Skeletal muscle satellite cell (primary cell): ENCODE measurements at regions not wholly inside any gene's neighbourhood (a gene's known extent, or its start where the extent isn't known, plus 50 kb on each side); places are given as distances from the start of the nearest gene placed in this dataset.

Experiments used
- H3K27me3 ChIP-seq: 2 replicates; pipeline ENCODE4 v1.7.0; 2013; ENCODE audit warnings: low read length; ENCODE audit not compliant: control insufficient read depth, insufficient read depth
- H3K36me3 ChIP-seq: 2 replicates; pipeline ENCODE4 v1.7.0; 2013; ENCODE audit warnings: mild to moderate bottlenecking, control low read depth, low read length; ENCODE audit not compliant: insufficient read depth
- H3K4me1 ChIP-seq: 2 replicates; pipeline ENCODE4 v1.7.0; 2013; ENCODE audit warnings: low read length; ENCODE audit not compliant: control insufficient read depth, insufficient read depth
- H3K4me2 ChIP-seq: 2 replicates; pipeline ENCODE4 v1.7.0; 2013; ENCODE audit warnings: mild to moderate bottlenecking, low read length
- H3K4me3 ChIP-seq: 2 replicates; pipeline ENCODE4 v1.7.0; 2013; ENCODE audit warnings: low read length
- H3K9ac ChIP-seq: 2 replicates; pipeline ENCODE4 v1.7.0; 2013; ENCODE audit warnings: mild to moderate bottlenecking, low read depth, low read length, moderate library complexity
- H3K9me3 ChIP-seq: replicated peaks from 2 replicates; pipeline ENCODE4 v1.7.0; 2013; ENCODE audit warnings: mild to moderate bottlenecking, control low read depth, low read length

GRCh38 chr18:56511996-56512395 is 126.4 kb downstream of the TXNL1 start:
- Histone ChIP-seq H3K4me1 (no peaks in the 10 kb centered on the region), H3K4me2 (no peak overlapping the region), H3K4me3 (no peak overlapping the region)

GRCh38 chr18:56510108-56510507 is 128.3 kb downstream of the TXNL1 start:
- no peak overlapping the region for H3K9ac ChIP-seq
- H3K4me3 ChIP-seq, result no peak overlapping the region
- H3K4me2 ChIP-seq, result no peak overlapping the region
- H3K9me3 ChIP-seq, result no peaks in the 10 kb centered on the region
- H3K27me3 ChIP-seq, result peaks cover 4% of the 10 kb centered on the region
- H3K4me1 ChIP-seq, result no peaks in the 10 kb centered on the region
- no peaks in the 10 kb centered on the region for H3K36me3 ChIP-seq

More at GRCh38 chr18:56511996-56512395, 126.4 kb downstream of the TXNL1 start:
- Histone ChIP-seq H3K36me3 (no peaks in the 10 kb centered on the region), H3K27me3 (peaks cover 8% of the 10 kb centered on the region), H3K9ac (no peak overlapping the region), H3K9me3 (no peaks in the 10 kb centered on the region)

- H3K4me1 ChIP-seq, result no peaks in the 10 kb centered on the region
- H3K27me3 ChIP-seq, result peaks cover 4% of the 10 kb centered on the region
- no peak overlapping the region for H3K4me3 ChIP-seq
- no peak overlapping the region for H3K9ac ChIP-seq
- H3K4me2 ChIP-seq, result no peak overlapping the region
- H3K9me3 ChIP-seq, result no peaks in the 10 kb centered on the region
- H3K36me3 ChIP-seq, result no peaks in the 10 kb centered on the region
Observed at GRCh38 chr18:56509656-56510055, 128.7 kb downstream of the TXNL1 start.

- Histone ChIP-seq H3K9me3 (no peaks in the 10 kb centered on the region), H3K27me3 (peaks cover 4% of the 10 kb centered on the region), H3K4me1 (no peaks in the 10 kb centered on the region), H3K36me3 (no peaks in the 10 kb centered on the region), H3K4me2 (no peak overlapping the region), H3K9ac (no peak overlapping the region), H3K4me3 (no peak overlapping the region)
Observed at GRCh38 chr18:56508370-56509036, 129.9 kb downstream of the TXNL1 start.

GRCh38 chr18:56505971-56506370 is 132.4 kb downstream of the TXNL1 start:
- Histone ChIP-seq H3K4me3 (no peak overlapping the region), H3K4me2 (no peak overlapping the region), H3K9ac (no peak overlapping the region), H3K27me3 (peaks cover 4% of the 10 kb centered on the region), H3K4me1 (peaks cover 4% of the 10 kb centered on the region), H3K9me3 (no peaks in the 10 kb centered on the region), H3K36me3 (no peaks in the 10 kb centered on the region)

DNA sequence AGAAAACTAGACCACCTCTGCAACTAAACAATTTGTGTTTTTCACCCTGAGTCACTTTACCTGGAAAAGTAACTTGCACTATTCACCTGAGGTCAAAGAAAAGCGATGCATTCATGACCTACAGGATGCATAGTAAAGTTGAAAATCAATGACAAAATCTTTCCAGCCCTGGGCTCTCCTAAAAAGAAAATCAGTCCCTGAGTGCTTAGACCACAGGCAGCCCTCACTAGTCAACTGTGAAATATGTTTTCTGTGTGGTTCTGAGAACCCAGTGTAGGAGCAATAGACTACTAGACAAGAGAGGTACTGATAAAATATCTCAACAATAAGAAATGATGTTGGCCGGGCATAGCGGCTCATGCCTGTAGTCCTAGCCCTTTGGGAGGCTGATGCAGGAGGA is 133.1 kb downstream of the TXNL1 start:
- Histone ChIP-seq H3K27me3 (peaks cover 4% of the 10 kb centered on the region), H3K9ac (no peak overlapping the region), H3K9me3 (no peaks in the 10 kb centered on the region), H3K4me1 (peaks cover 4% of the 10 kb centered on the region), H3K4me2 (no peak overlapping the region), H3K36me3 (no peaks in the 10 kb centered on the region), H3K4me3 (no peak overlapping the region)

DNA sequence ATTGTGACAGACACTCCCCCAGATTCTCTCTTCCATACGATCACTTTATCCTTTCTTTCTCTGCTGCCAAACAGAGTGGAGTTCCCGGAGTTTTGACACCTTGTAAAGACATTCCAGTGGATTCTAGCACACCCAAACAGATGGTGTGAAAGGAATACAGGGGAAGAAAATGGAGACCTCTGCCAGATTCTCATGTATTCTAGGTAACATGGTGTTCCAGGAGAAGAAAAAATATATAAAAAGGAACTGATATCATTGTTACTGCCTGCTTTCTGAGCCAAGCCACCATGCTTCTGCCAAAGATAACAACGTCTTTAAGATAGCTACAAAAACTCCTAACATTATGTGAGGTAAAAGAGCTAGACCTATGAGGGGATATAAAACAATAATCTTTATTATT is 136.5 kb downstream of the TXNL1 start:
- Histone ChIP-seq H3K36me3 (no peaks in the 10 kb centered on the region), H3K27me3 (no peaks in the 10 kb centered on the region), H3K4me1 (peaks cover 4% of the 10 kb centered on the region), H3K4me3 (no peak overlapping the region), H3K9ac (no peak overlapping the region), H3K4me2 (no peak overlapping the region), H3K9me3 (no peaks in the 10 kb centered on the region)

- no peak overlapping the region for H3K9ac ChIP-seq
- H3K4me3 ChIP-seq, result no peak overlapping the region
- H3K9me3 ChIP-seq, result no peaks in the 10 kb centered on the region
- no peaks in the 10 kb centered on the region for H3K4me1 ChIP-seq
- H3K36me3 ChIP-seq, result no peaks in the 10 kb centered on the region
- H3K27me3 ChIP-seq, result peaks cover 3% of the 10 kb centered on the region
- no peak overlapping the region for H3K4me2 ChIP-seq
Observed at GRCh38 chr18:56495884-56496283, 142.5 kb downstream of the TXNL1 start.

GRCh38 chr18:56493531-56493930 is 144.9 kb downstream of the TXNL1 start:
- no peaks in the 10 kb centered on the region for H3K36me3 ChIP-seq
- no peak overlapping the region for H3K4me3 ChIP-seq
- H3K9me3 ChIP-seq, result no peaks in the 10 kb centered on the region
- no peak overlapping the region for H3K4me2 ChIP-seq
- no peak overlapping the region for H3K9ac ChIP-seq
- peaks cover 12% of the 10 kb centered on the region for H3K27me3 ChIP-seq
- no peaks in the 10 kb centered on the region for H3K4me1 ChIP-seq

DNA sequence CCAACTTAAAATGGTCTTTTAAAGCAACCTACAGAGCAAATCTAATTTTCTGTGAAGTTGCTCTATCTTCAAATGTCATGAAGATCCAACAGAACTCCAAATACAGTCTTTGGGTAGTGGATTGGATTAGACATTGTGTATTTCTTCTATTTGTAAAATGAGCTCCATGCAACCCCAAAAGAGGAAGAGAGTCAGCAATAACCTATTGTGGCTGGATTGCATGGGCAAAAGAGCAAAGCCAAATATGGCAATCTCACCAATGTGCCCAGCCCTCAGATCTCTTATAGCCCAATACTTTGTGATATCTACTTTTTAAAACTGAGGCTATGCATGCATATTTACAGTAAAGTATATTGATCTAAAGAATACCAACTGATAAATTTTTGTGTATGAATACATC is 146.3 kb downstream of the TXNL1 start:
- Histone ChIP-seq H3K27me3 (peaks cover 17% of the 10 kb centered on the region), H3K4me2 (no peak overlapping the region), H3K9ac (no peak overlapping the region), H3K4me1 (no peaks in the 10 kb centered on the region), H3K4me3 (no peak overlapping the region), H3K9me3 (no peaks in the 10 kb centered on the region), H3K36me3 (no peaks in the 10 kb centered on the region)

DNA sequence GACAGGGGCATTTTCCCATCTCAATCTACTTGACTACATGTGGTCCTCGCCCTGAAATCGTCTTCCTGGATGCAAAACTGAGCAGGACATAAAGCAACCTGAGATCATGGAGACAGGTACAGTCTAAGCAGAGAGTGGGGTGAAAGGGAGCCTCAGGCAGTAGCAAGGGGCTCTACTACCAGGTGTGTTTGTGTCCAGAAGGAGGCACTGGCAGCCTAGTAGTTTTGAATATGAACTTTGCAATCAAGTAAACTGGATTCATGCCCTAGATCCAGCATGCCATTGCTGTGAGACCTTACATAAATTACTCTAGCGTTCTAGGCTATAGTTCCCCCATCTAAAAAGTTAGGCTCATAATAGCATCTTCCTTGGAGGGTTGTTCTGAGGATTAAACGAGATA is 147.4 kb downstream of the TXNL1 start:
- Histone ChIP-seq H3K36me3 (no peaks in the 10 kb centered on the region), H3K27me3 (peaks cover 17% of the 10 kb centered on the region), H3K9ac (no peak overlapping the region), H3K4me2 (no peak overlapping the region), H3K9me3 (no peaks in the 10 kb centered on the region), H3K4me3 (no peak overlapping the region), H3K4me1 (no peaks in the 10 kb centered on the region)

DNA sequence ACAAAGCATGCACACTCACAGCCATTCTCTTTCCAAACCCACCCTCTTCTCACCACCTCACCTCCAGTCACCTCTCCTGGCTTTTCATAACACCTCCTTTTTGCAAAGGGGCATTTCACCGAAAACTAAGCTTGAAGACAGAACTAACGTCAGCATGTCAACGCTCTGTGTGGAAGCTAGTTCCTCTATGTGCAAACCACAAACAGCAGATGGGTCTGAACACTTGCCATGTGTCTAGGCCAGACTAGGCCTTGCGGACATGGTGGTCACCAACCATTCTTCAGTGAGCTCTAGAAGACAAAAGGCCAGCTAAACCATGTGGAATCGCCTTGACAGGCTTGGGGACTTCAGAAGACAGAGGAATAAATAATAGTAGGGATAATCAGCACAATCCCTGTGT is 148.5 kb downstream of the TXNL1 start:
- no peaks in the 10 kb centered on the region for H3K9me3 ChIP-seq
- no peak overlapping the region for H3K4me3 ChIP-seq
- peaks cover 17% of the 10 kb centered on the region for H3K27me3 ChIP-seq
- H3K9ac ChIP-seq, result no peak overlapping the region
- H3K4me2 ChIP-seq, result no peak overlapping the region
- no peaks in the 10 kb centered on the region for H3K36me3 ChIP-seq
- H3K4me1 ChIP-seq, result no peaks in the 10 kb centered on the region
